Keratinocyte (primary cell): ENCODE measurements at regions not wholly inside any gene's neighbourhood (a gene's known extent, or its start where the extent isn't known, plus 50 kb on each side); places are given as distances from the start of the nearest gene placed in this dataset.
A peak's percentile ranks its signal among the peaks of the same experiment; 100 is the strongest.

Experiments used
- DNase-seq: peaks from one replicate; pipeline ENCODE4 v3.0.0-alpha.2; 2011; ENCODE audit warnings: low read depth, missing footprints, low spot score
- FAIRE-seq: peaks from 2 replicates; lab custom pipeline; 2011; peaks lifted over from hg19 to GRCh38; lab: Jason Lieb, UNC
- H2AFZ ChIP-seq: 2 replicates; pipeline ENCODE4 v1.6.0; 2012; ENCODE audit warnings: low read length, control low read depth, inconsistent platforms; ENCODE audit not compliant: control insufficient read depth
- H3K27ac ChIP-seq: 2 replicates; pipeline ENCODE4 v1.5.1; 2011; ENCODE audit warnings: low read length; ENCODE audit not compliant: control insufficient read depth, insufficient read depth
- H3K27me3 ChIP-seq: 3 replicates; pipeline ENCODE4 v1.6.0; 2011; ENCODE audit warnings: low read length; ENCODE audit not compliant: control insufficient read depth, insufficient read depth; ENCODE audit errors: extremely low read depth
- H3K36me3 ChIP-seq, 2 experiments: 2 replicates in 1 of 2; 3 replicates in 1 of 2; pipeline ENCODE4 v1.5.1; 2011; ENCODE audit warnings: low read length in 2 of 2, mild to moderate bottlenecking in 1 of 2; ENCODE audit not compliant: control insufficient read depth in 2 of 2, insufficient read depth in 2 of 2; ENCODE audit errors: extremely low read depth in 1 of 2
- H3K4me1 ChIP-seq: 3 replicates; pipeline ENCODE4 v1.5.1; 2011; ENCODE audit warnings: low read length; ENCODE audit not compliant: control insufficient read depth, insufficient read depth; ENCODE audit errors: extremely low read depth
- H3K4me2 ChIP-seq: 3 replicates; pipeline ENCODE4 v1.6.0; 2011; ENCODE audit warnings: low read depth, low read length; ENCODE audit not compliant: control insufficient read depth, insufficient read depth; ENCODE audit errors: extremely low read depth
- H3K4me3 ChIP-seq, 3 experiments: fragments of 200-600 bp in 1 of 3; sonication (generic) in 1 of 3; 2 replicates in 2 of 3; 3 replicates in 1 of 3; pipeline ENCODE4 v1.5.1; 2011 to 2016; ENCODE audit warnings: low read length in 3 of 3, mild to moderate bottlenecking in 3 of 3, control low read depth in 2 of 3, inconsistent platforms in 1 of 3, low read depth in 1 of 3, mixed read lengths in 1 of 3, mixed run types in 1 of 3, moderate library complexity in 1 of 3; ENCODE audit not compliant: control insufficient read depth in 2 of 3, insufficient read depth in 2 of 3; ENCODE audit errors: extremely low read depth in 1 of 3
- H3K79me2 ChIP-seq: 2 replicates; pipeline ENCODE4 v1.6.0; 2012; ENCODE audit warnings: low read length; ENCODE audit not compliant: control insufficient read depth, insufficient read depth
- H3K9ac ChIP-seq: 3 replicates; pipeline ENCODE4 v1.6.0; 2011; ENCODE audit warnings: low read length; ENCODE audit not compliant: control insufficient read depth, insufficient read depth; ENCODE audit errors: extremely low read depth
- H3K9me1 ChIP-seq: 3 replicates; pipeline ENCODE4 v1.6.0; 2011; ENCODE audit warnings: low read length; ENCODE audit not compliant: control insufficient read depth, insufficient read depth; ENCODE audit errors: extremely low read depth
- H3K9me3 ChIP-seq: 2 replicates; pipeline ENCODE4 v1.5.1; 2012; ENCODE audit warnings: low read depth, low read length; ENCODE audit not compliant: control insufficient read depth
- H4K20me1 ChIP-seq: 3 replicates; pipeline ENCODE4 v1.6.0; 2011; ENCODE audit warnings: low read length; ENCODE audit not compliant: control insufficient read depth, insufficient read depth; ENCODE audit errors: extremely low read depth
- CTCF ChIP-seq, 3 experiments: IDR thresholded peaks in 1 of 3; conservative IDR thresholded peaks in 1 of 3; optimal IDR thresholded peaks in 1 of 3; 2 replicates in 2 of 3; 3 replicates in 1 of 3; pipeline versions ENCODE3 to v1.5.1; 2011; ENCODE audit warnings: low read length in 3 of 3, mild to moderate bottlenecking in 3 of 3, moderate library complexity in 2 of 3, control low read depth in 1 of 3, inconsistent platforms in 1 of 3; ENCODE audit not compliant: insufficient read depth in 2 of 3; ENCODE audit errors: extremely low read depth in 1 of 3
- EZH2 ChIP-seq: IDR thresholded peaks from one replicate; pipeline ENCODE4 v1.6.1; 2012; ENCODE audit warnings: inconsistent platforms, mild to moderate bottlenecking, low read length, moderate library complexity
- dilution Hi-C: fragments of 300-500 bp; cut with MboI; formaldehyde crosslinking; loops from one replicate; pipeline ENCODE4 v1.7.0; 2020; ENCODE audit warnings: low sequenced_read_pairs; ENCODE audit not compliant: extremely low pct_ligation_motif_present

- dilution Hi-C loops, result no loop called here
- H3K4me1 ChIP-seq, result peaks cover 5% of the 10 kb centered on the region
- no peak overlapping the region for H3K27ac ChIP-seq
- no peaks in the 10 kb centered on the region for H3K27me3 ChIP-seq
- H3K79me2 ChIP-seq, result no peaks in the 10 kb centered on the region
- H4K20me1 ChIP-seq, result no peaks in the 10 kb centered on the region
- no peak for DNase-seq
- no peak overlapping the region for H2AFZ ChIP-seq
- no peaks in the 10 kb centered on the region for H3K9me1 ChIP-seq
- H3K4me3 ChIP-seq, result no peak overlapping the region
- TF ChIP-seq EZH2, result no peak
- TF ChIP-seq CTCF (optimal IDR thresholded peaks at IDR 0.05 in 1 of 3, IDR thresholded peaks at IDR 0.05 in 1 of 3, conservative IDR thresholded peaks at IDR 0.05 in 1 of 3; ENCODE audit: extremely low read depth in 1 of 3, insufficient read depth in 2 of 3, low read length in 3 of 3), result no peak
- H3K9me3 ChIP-seq, result no peaks in the 10 kb centered on the region
- H3K9ac ChIP-seq, result no peak overlapping the region
- no peaks in the 10 kb centered on the region for H3K36me3 ChIP-seq
- H3K4me2 ChIP-seq, result no peak overlapping the region
- no peak for FAIRE-seq
Measured at GRCh38 chr18:68449292-68449691, 265.6 kb downstream of the TMX3 start.

- Histone ChIP-seq H3K27ac (no peak overlapping the region), H3K9me3 (no peaks in the 10 kb centered on the region), H2AFZ (no peak overlapping the region), H3K4me1 (peaks cover 5% of the 10 kb centered on the region), H3K27me3 (no peaks in the 10 kb centered on the region), H3K9ac (no peak overlapping the region), H4K20me1 (no peaks in the 10 kb centered on the region), H3K79me2 (no peaks in the 10 kb centered on the region), H3K4me2 (no peak overlapping the region), H3K9me1 (no peaks in the 10 kb centered on the region), H3K4me3 (no peak overlapping the region), H3K36me3 (no peaks in the 10 kb centered on the region)
- FAIRE-seq (peak; percentile 74), DNase-seq (no peak)
- TF ChIP-seq CTCF (optimal IDR thresholded peaks at IDR 0.05 in 1 of 3, IDR thresholded peaks at IDR 0.05 in 1 of 3, conservative IDR thresholded peaks at IDR 0.05 in 1 of 3; ENCODE audit: extremely low read depth in 1 of 3, insufficient read depth in 2 of 3, low read length in 3 of 3), result no peak
- TF ChIP-seq EZH2, result no peak
- dilution Hi-C loops, result no loop called here
Measured at GRCh38 chr18:68448736-68449135, 266.2 kb downstream of the TMX3 start.
